Eye (tissue), 1 donor: ENCODE measurements at regions not wholly inside any gene's neighbourhood (a gene's known extent, or its start where the extent isn't known, plus 50 kb on each side); places are given as distances from the start of the nearest gene placed in this dataset.

Experiments used
- DNase-seq: peaks from one replicate; pipeline ENCODE4 v3.0.0-alpha.2; 2015

- no peak for DNase-seq
Observed at GRCh38 chrX:14124562-14124961, 94.9 kb upstream of the GEMIN8 start.

DNA sequence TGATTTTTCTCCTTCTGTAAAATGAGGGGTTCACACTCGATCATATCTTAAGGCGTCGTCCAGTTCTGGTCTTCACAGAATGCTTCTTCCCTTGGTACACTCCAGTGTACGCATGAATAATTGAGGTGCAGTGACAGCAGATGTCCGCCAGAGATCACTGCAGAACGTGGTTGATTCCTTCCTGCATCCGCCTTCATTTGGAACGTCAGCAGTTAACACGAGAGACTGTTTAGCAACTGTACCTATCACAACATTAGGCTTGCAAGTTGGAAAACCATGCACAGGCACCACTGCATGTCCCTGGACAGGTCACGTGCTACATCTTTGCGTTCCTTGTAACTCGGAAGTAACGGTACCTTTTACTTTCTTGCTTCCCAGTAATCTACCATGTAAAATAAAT, 66.0 kb upstream of the GEMIN8 start:
- peak; percentile 78 for DNase-seq

DNA sequence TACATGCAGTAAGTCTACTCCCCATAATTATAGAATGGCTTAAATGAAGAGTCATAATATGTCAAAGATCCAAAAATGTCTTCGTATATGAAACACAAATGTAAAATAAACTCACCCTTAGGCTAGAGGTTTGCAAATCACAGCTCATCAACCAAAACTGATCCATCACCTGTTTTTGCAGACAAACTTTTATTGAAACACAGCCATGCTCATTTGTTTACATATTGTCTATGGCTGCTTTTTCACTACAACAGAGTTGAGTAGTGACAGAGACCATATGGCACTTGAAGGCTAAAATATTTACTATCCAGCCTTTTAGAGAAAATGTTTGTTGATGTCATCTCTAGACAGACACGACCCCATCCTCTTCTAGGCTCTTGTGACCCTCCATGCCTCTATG, 64.5 kb upstream of the GEMIN8 start:
- DNase-seq: no peak

- DNase-seq: no peak
Observed at GRCh38 chrX:14084466-14084865, 54.8 kb upstream of the GEMIN8 start.

DNA sequence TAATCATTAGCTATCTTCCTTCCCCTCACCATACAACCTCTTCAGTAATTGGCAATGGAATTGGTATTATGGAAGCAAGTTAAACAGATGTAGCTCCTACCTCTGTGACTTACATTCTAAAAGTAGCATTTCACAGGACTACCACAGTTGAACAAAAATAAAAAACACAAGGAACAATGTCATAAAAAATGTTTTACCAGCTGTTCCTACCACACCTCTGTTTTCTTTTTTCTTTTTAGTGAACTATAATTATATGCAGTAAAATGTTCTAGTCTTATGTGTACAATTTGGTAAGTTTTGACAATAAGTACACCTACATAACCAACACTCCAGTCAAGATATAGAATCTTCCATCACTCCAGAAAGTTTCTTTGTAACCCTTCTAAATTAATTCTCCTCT, 54.1 kb upstream of the GEMIN8 start:
- DNase-seq: no peak

DNA sequence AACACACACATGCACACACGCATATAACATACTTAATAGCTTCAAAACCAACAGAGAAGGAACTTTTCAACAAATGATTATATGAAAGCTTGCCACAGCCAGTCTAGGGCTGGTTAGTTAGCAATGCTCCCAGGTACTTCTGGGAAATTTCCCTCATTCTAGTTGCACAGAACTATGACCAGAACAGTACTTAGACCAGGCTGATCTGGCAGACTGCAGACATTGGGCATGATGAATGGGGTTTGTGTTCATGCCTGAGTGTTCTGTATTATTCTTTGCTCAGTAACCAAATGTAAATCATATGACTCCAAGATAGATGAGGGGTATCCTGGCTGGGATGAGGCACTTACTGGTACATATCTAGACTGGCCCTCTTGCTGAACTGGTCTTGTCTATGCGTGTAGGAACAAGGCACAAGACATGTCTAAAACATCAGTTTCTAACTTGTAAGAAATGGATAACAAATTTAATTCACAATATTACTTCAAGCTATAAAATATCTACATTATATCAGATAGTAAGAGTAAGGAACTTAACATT, 50.3 kb upstream of the GEMIN8 start:
- DNase-seq: no peak
